GM23338 (cell line): ENCODE measurements at regions not wholly inside any gene's neighbourhood (a gene's known extent, or its start where the extent isn't known, plus 50 kb on each side); places are given as distances from the start of the nearest gene placed in this dataset.

Experiments used
- ATAC-seq: fragments of 200-7000 bp; cut with Tn5 transposase; 3 replicates; pipeline ENCODE4 v1.9.1; 2020
- DNase-seq: peaks from one replicate; pipeline ENCODE4 v3.0.0-alpha.2; 2015; ENCODE audit warnings: low spot score
- H2AFZ ChIP-seq: fragments of 200-600 bp; sonication (generic); 2 replicates; pipeline ENCODE4 v1.8.0; 2016; ENCODE audit warnings: antibody characterized with exemption, mild to moderate bottlenecking, moderate library complexity
- H3F3A ChIP-seq: fragments of 200-600 bp; sonication (generic); replicated peaks from 2 replicates; pipeline ENCODE4 v1.8.0; 2017; ENCODE audit warnings: antibody characterized with exemption, mixed run types, low read depth
- H3K27ac ChIP-seq: fragments of 200-600 bp; sonication (generic); 2 replicates; pipeline ENCODE4 v1.6.1; 2016; ENCODE audit warnings: low read depth
- H3K27me3 ChIP-seq: fragments of 200-600 bp; sonication (generic); 2 replicates; pipeline ENCODE4 v1.8.0; 2016; ENCODE audit warnings: mild to moderate bottlenecking, mixed run types, moderate library complexity; ENCODE audit not compliant: insufficient read depth
- H3K36me3 ChIP-seq: fragments of 200-600 bp; sonication (generic); 2 replicates; pipeline ENCODE4 v1.8.0; 2016; ENCODE audit warnings: mild to moderate bottlenecking; ENCODE audit not compliant: insufficient read depth
- H3K4me1 ChIP-seq: fragments of 200-600 bp; sonication (generic); 2 replicates; pipeline ENCODE4 v1.8.0; 2016; ENCODE audit warnings: mild to moderate bottlenecking, moderate library complexity; ENCODE audit not compliant: insufficient read depth
- H3K4me2 ChIP-seq: fragments of 200-600 bp; sonication (generic); 2 replicates; pipeline ENCODE4 v1.7.1; 2017; ENCODE audit warnings: mixed run types
- H3K4me3 ChIP-seq: fragments of 200-600 bp; sonication (generic); 2 replicates; pipeline ENCODE4 v1.6.1; 2016; ENCODE audit warnings: mixed run types
- H3K79me2 ChIP-seq: fragments of 200-600 bp; sonication (generic); replicated peaks from 2 replicates; pipeline ENCODE4 v1.8.0; 2017; ENCODE audit warnings: mild to moderate bottlenecking; ENCODE audit not compliant: insufficient read depth
- H3K9me2 ChIP-seq: fragments of 200-600 bp; sonication (generic); 2 replicates; pipeline ENCODE4 v1.8.0; 2017; ENCODE audit not compliant: insufficient read depth
- H4K20me1 ChIP-seq: fragments of 200-600 bp; sonication (generic); replicated peaks from 2 replicates; pipeline ENCODE4 v1.8.0; 2017; ENCODE audit warnings: mild to moderate bottlenecking; ENCODE audit not compliant: insufficient read depth
- H3K27ac Mint-ChIP-seq: 2 replicates; pipeline ENCODE4 v1.8.0; 2020; ENCODE audit warnings: inconsistent platforms, mild to moderate bottlenecking, moderate library complexity, mixed read lengths
- H3K27me3 Mint-ChIP-seq: 3 replicates; pipeline ENCODE4 v1.8.0; 2022; ENCODE audit warnings: low read depth, mild to moderate bottlenecking, moderate library complexity, mixed read lengths, inconsistent platforms; ENCODE audit not compliant: insufficient read depth, poor library complexity
- H3K36me3 Mint-ChIP-seq: 3 replicates; pipeline ENCODE4 v1.8.0; 2021; ENCODE audit warnings: low read depth, mild to moderate bottlenecking, inconsistent platforms, moderate library complexity, mixed read lengths
- H3K4me1 Mint-ChIP-seq: 3 replicates; pipeline ENCODE4 v1.8.0; 2020; ENCODE audit warnings: mild to moderate bottlenecking, inconsistent platforms, mixed read lengths
- H3K4me3 Mint-ChIP-seq: 3 replicates; pipeline ENCODE4 v1.8.0; 2021; ENCODE audit warnings: moderate library complexity, mild to moderate bottlenecking, inconsistent platforms, mixed read lengths
- H3K9me3 Mint-ChIP-seq: 3 replicates; pipeline ENCODE4 v1.8.0; 2020; ENCODE audit warnings: moderate library complexity, mild to moderate bottlenecking, inconsistent platforms, mixed read lengths
- CREB1 ChIP-seq: fragments of 250-450 bp; sonication (Bioruptor Pico); IDR thresholded peaks from 2 replicates; pipeline ENCODE4 v1.5.0; 2020; ENCODE audit warnings: low read depth, mild to moderate bottlenecking, moderate library complexity
- CTCF ChIP-seq, 2 experiments: fragments of 200-600 bp in 1 of 2; sonication (generic) in 1 of 2; conservative IDR thresholded peaks; 2 replicates each; pipeline versions ENCODE4 v1.5.1 to v1.6.1; 2016 to 2017; ENCODE audit warnings: antibody characterized with exemption in 2 of 2, low read depth in 2 of 2, mild to moderate bottlenecking in 2 of 2, moderate library complexity in 1 of 2
- ETS1 ChIP-seq: IDR thresholded peaks from 2 replicates; pipeline ENCODE4 v1.6.1; 2016; ENCODE audit warnings: antibody characterized with exemption
- EZH2 ChIP-seq: fragments of 200-600 bp; sonication (generic); IDR thresholded peaks from one replicate; pipeline ENCODE4 v1.8.0; 2017; ENCODE audit warnings: antibody characterized with exemption, mild to moderate bottlenecking, low read depth; ENCODE audit not compliant: unreplicated experiment
- EZH2phosphoT487 ChIP-seq: fragments of 200-600 bp; sonication (generic); IDR thresholded peaks from one replicate; pipeline ENCODE4 v1.8.1; 2018; ENCODE audit warnings: antibody characterized with exemption; ENCODE audit not compliant: unreplicated experiment
- JUNB ChIP-seq: IDR thresholded peaks from one replicate; pipeline ENCODE4 v1.6.1; 2016; ENCODE audit warnings: antibody characterized with exemption; ENCODE audit not compliant: unreplicated experiment
- NANOG ChIP-seq: IDR thresholded peaks from 2 replicates; pipeline ENCODE4 v1.6.1; 2016; ENCODE audit warnings: antibody characterized with exemption, borderline replicate concordance
- POLR2AphosphoS5 ChIP-seq: IDR thresholded peaks from 2 replicates; pipeline ENCODE4 v1.6.1; 2016; ENCODE audit warnings: antibody characterized with exemption, low read depth
- REST ChIP-seq: IDR thresholded peaks from one replicate; pipeline ENCODE4 v1.6.1; 2018; ENCODE audit warnings: antibody characterized with exemption; ENCODE audit not compliant: unreplicated experiment
- STAT1 ChIP-seq: IDR thresholded peaks from one replicate; pipeline ENCODE4 v1.6.1; 2016; ENCODE audit warnings: antibody characterized with exemption; ENCODE audit not compliant: unreplicated experiment
- ZNF114 ChIP-seq: fragments of 250-450 bp; sonication (Bioruptor Pico); IDR thresholded peaks from 2 replicates; pipeline ENCODE4 v1.5.0; 2020; ENCODE audit warnings: mild to moderate bottlenecking, moderate library complexity
- ZNF331 ChIP-seq: fragments of 250-450 bp; sonication (Bioruptor Pico); IDR thresholded peaks from 2 replicates; pipeline ENCODE4 v1.5.0; 2020; ENCODE audit warnings: low read depth, mild to moderate bottlenecking, moderate library complexity
- ZNF462 ChIP-seq: fragments of 250-450 bp; sonication (Bioruptor Pico); IDR thresholded peaks from 2 replicates; pipeline ENCODE4 v1.5.0; 2020; ENCODE audit warnings: mild to moderate bottlenecking, moderate library complexity

GRCh38 chr9:86822006-86822801 is 125.1 kb downstream of the GAS1 start:
- no peak overlapping the region for H2AFZ ChIP-seq
- H3F3A ChIP-seq: no peaks in the 10 kb centered on the region
- H3K4me2 ChIP-seq: no peak overlapping the region
- no peaks in the 10 kb centered on the region; the same call in 1 of the 2 replicates for H3K36me3 ChIP-seq
- DNase-seq: no peak
- H3K36me3 Mint-ChIP-seq: peaks cover 20% of the 10 kb centered on the region
- no peak overlapping the region for H3K27ac Mint-ChIP-seq
- peaks cover 8% of the 10 kb centered on the region; the same call in 1 of the 2 replicates for H3K9me2 ChIP-seq
- H3K4me3 ChIP-seq: no peak overlapping the region
- H4K20me1 ChIP-seq: no peaks in the 10 kb centered on the region
- no peak overlapping the region for H3K4me3 Mint-ChIP-seq
- H3K27me3 ChIP-seq: no peaks in the 10 kb centered on the region
- no peaks in the 10 kb centered on the region for H3K79me2 ChIP-seq
- no peaks in the 10 kb centered on the region for H3K4me1 ChIP-seq
- H3K27ac ChIP-seq: no peak overlapping the region
- H3K4me1 Mint-ChIP-seq: no peaks in the 10 kb centered on the region
- H3K9me3 Mint-ChIP-seq: peaks cover 49% of the 10 kb centered on the region
- ATAC-seq: no peak
- H3K27me3 Mint-ChIP-seq: peaks cover 4% of the 10 kb centered on the region
- no peak for TF ChIP-seq ZNF114
- no peak for TF ChIP-seq NANOG
- no peak for TF ChIP-seq POLR2AphosphoS5
- TF ChIP-seq EZH2: no peak
- no peak for TF ChIP-seq JUNB
- TF ChIP-seq ZNF331 (CRISPR knock-in tag): no peak
- no peak for TF ChIP-seq CREB1
- no peak for TF ChIP-seq ETS1
- no peak for TF ChIP-seq CTCF (conservative IDR thresholded peaks at IDR 0.05; ENCODE audit: low read depth in 2 of 2)
- no peak for TF ChIP-seq REST
- no peak for TF ChIP-seq EZH2phosphoT487
- TF ChIP-seq ZNF462: no peak
- TF ChIP-seq STAT1: no peak
